Right lobe of liver (tissue), 6 donors: ENCODE measurements at regions not wholly inside any gene's neighbourhood (a gene's known extent, or its start where the extent isn't known, plus 50 kb on each side); places are given as distances from the start of the nearest gene placed in this dataset.

Source experiments
- ATAC-seq, 4 donors: fragments of 200-7000 bp; cut with Tn5 transposase; one replicate each; pipeline ENCODE4 v1.9.1; 2020; ENCODE audit warnings: mild to moderate bottlenecking in 4 of 4, moderate library complexity in 4 of 4
- DNase-seq, 3 donors: peaks; one replicate each; pipeline ENCODE4 v3.0.0-alpha.2; 2020
- H3K27ac ChIP-seq, 3 donors: fragments of 200-600 bp; one replicate each; pipeline ENCODE4 v1.8.0; 2022
- H3K27me3 ChIP-seq, 2 donors: fragments of 200-600 bp; one replicate each; pipeline ENCODE4 v1.8.0; 2022
- H3K36me3 ChIP-seq, 4 donors: fragments of 200-600 bp; sonication (generic) in 1 of 4; one replicate each; pipeline versions ENCODE4 v1.5.1 to v1.8.0; 2017 to 2022; ENCODE audit warnings: control low read depth in 1 of 4
- H3K4me1 ChIP-seq, 4 donors: fragments of 200-600 bp; sonication (generic) in 1 of 4; one replicate each; pipeline versions ENCODE4 v1.5.1 to v1.8.0; 2017 to 2022; ENCODE audit warnings: control low read depth in 1 of 4
- H3K4me3 ChIP-seq, 3 donors: fragments of 200-600 bp; one replicate each; pipeline ENCODE4 v1.8.0; 2022
- H3K9me3 ChIP-seq, 4 donors: fragments of 200-600 bp; sonication (generic) in 1 of 4; one replicate each; pipeline versions ENCODE4 v1.5.1 to v1.8.0; 2017 to 2022; ENCODE audit warnings: control low read depth in 1 of 4
- POLR2A ChIP-seq: fragments of 450-650 bp; IDR thresholded peaks from one replicate; pipeline ENCODE4 v1.6.1; 2017; ENCODE audit warnings: antibody characterized with exemption, mild to moderate bottlenecking
- WGBS: methylation state at CpG from one replicate; pipeline ENCODE4 v1.1.6; 2018; ENCODE audit warnings: low coverage, low lambda C conversion rate; ENCODE audit not compliant: insufficient coverage; ENCODE audit errors: missing lambda C conversion rate; 5-methylcytosine and 5-hydroxymethylcytosine counted together
- intact Hi-C, 2 donors: fragments of 100-400 bp; cut with DNase I; formaldehyde crosslinking; loops; one replicate each; pipeline versions ENCODE4 v1.11.2 to v1.14.1; 2022
- TF ChIP-seq, protein P1 (sequence below), 4 donors: fragments of 200-600 bp in 3 of 4; fragments of 450-650 bp in 1 of 4; IDR thresholded peaks; one replicate each; pipeline versions ENCODE4 v1.5.1 to v1.8.0; 2016 to 2022; ENCODE audit warnings: antibody characterized with exemption in 4 of 4, mild to moderate bottlenecking in 2 of 4
- donor health status: DM: no; HTN: yes; CAD: no.
- donor health status: DM: no; HTN: no; CAD: no.
- donor health status: DM: no; HTN: no; CAD: no.
- donor health status: DM: no; HTN: yes; CAD: no.
- donor health status: DM: no; HTN: yes; CAD: no.

- 63% methylated on average over 2 of the region's 2 CpGs for WGBS
- H3K27ac ChIP-seq: no peak overlapping the region
- DNase-seq: no peak
- TF ChIP-seq, protein P1, sequence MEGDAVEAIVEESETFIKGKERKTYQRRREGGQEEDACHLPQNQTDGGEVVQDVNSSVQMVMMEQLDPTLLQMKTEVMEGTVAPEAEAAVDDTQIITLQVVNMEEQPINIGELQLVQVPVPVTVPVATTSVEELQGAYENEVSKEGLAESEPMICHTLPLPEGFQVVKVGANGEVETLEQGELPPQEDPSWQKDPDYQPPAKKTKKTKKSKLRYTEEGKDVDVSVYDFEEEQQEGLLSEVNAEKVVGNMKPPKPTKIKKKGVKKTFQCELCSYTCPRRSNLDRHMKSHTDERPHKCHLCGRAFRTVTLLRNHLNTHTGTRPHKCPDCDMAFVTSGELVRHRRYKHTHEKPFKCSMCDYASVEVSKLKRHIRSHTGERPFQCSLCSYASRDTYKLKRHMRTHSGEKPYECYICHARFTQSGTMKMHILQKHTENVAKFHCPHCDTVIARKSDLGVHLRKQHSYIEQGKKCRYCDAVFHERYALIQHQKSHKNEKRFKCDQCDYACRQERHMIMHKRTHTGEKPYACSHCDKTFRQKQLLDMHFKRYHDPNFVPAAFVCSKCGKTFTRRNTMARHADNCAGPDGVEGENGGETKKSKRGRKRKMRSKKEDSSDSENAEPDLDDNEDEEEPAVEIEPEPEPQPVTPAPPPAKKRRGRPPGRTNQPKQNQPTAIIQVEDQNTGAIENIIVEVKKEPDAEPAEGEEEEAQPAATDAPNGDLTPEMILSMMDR (IDR thresholded peaks at IDR 0.05): no peak
- TF ChIP-seq POLR2A: no peak
- no peaks in the 10 kb centered on the region for H3K27me3 ChIP-seq
- no peak overlapping the region for H3K4me3 ChIP-seq
- ATAC-seq: no peak
- intact Hi-C loops: no loop called here
- H3K4me1 ChIP-seq: no peaks in the 10 kb centered on the region
- H3K36me3 ChIP-seq: no peaks in the 10 kb centered on the region
- no peaks in the 10 kb centered on the region for H3K9me3 ChIP-seq
These were observed 400.2 kb downstream of the GJA1 start for GRCh38 chr6:121835662-121836061.

DNA sequence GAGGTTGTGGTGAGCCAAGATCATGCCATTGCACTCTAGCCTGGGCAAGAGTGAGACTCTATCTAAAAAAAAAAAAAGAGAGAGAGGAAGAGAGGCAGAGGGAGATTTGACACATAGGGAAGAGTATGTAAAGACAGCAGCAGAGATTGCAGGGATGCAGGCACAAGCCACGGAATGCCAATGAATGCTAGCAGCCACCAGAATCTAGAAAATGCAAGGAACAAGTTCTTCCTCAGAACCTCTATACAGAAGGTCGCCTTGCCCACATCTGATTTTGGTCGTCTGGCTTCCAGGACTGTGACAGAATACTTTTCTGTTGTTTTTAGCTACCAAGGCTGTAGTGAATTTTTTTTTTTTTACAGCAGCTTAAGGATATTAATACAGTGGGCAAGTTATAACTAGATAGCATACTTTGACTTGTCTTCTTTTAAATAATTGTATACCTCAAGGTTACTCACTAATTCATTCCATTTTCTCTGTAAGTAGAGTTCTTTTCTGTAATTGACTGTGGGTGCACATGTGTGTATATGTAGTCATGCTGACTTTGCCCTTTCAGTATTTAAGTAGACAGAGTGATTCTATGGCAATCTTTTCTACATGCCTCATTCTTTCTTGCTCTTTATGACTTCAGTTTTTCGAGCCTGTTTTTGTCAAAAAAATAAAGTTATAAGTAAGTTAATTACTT, 402.2 kb downstream of the GJA1 start:
- Histone ChIP-seq H3K9me3 (no peaks in the 10 kb centered on the region), H3K4me1 (no peaks in the 10 kb centered on the region), H3K36me3 (no peaks in the 10 kb centered on the region), H3K27ac (no peak overlapping the region), H3K27me3 (no peaks in the 10 kb centered on the region), H3K4me3 (no peak overlapping the region)
- no peak for ATAC-seq
- TF ChIP-seq POLR2A: no peak
- TF ChIP-seq, protein P1 (IDR thresholded peaks at IDR 0.05): no peak
- intact Hi-C loops: no loop called here
- DNase-seq: no peak
- WGBS: 48% methylated on average over 4 of the region's 4 CpGs

GRCh38 chr6:121838842-121839241, 403.4 kb downstream of the GJA1 start:
- no peaks in the 10 kb centered on the region for H3K27me3 ChIP-seq
- no peak for TF ChIP-seq POLR2A
- TF ChIP-seq, protein P1 (IDR thresholded peaks at IDR 0.05): no peak
- 60% methylated on average over 3 of the region's 3 CpGs for WGBS
- H3K4me1 ChIP-seq: no peaks in the 10 kb centered on the region
- ATAC-seq: no peak
- no peak overlapping the region for H3K27ac ChIP-seq
- no peak overlapping the region for H3K4me3 ChIP-seq
- H3K36me3 ChIP-seq: no peaks in the 10 kb centered on the region
- intact Hi-C loops: no loop called here
- no peaks in the 10 kb centered on the region for H3K9me3 ChIP-seq
- DNase-seq: no peak

- Histone ChIP-seq H3K27me3 (no peaks in the 10 kb centered on the region), H3K4me1 (no peaks in the 10 kb centered on the region), H3K27ac (no peak overlapping the region), H3K9me3 (no peaks in the 10 kb centered on the region), H3K36me3 (no peaks in the 10 kb centered on the region), H3K4me3 (no peak overlapping the region)
- whole genome bisulfite sequencing: 29% methylated on average over 1 of the region's 1 CpG
- TF ChIP-seq, protein P1 (IDR thresholded peaks at IDR 0.05): no peak
- no peak for TF ChIP-seq POLR2A
- DNase-seq: no peak
- intact Hi-C loops: no loop called here
- no peak for ATAC-seq
These were observed 404.4 kb downstream of the GJA1 start for GRCh38 chr6:121839896-121840295.
